Skin epidermis (tissue), 12 donors: ENCODE measurements at regions not wholly inside any gene's neighbourhood (a gene's known extent, or its start where the extent isn't known, plus 50 kb on each side); places are given as distances from the start of the nearest gene placed in this dataset.

Experiments
- H3K27ac ChIP-seq, 21 experiments: fragments of 200-600 bp; sonication (generic) in 11 of 21; one replicate each; pipeline ENCODE4 v1.5.0; 2020; ENCODE audit warnings: mild to moderate bottlenecking in 3 of 21, inconsistent platforms in 2 of 21, moderate library complexity in 2 of 21
- H3K4me3 ChIP-seq, 7 experiments: fragments of 200-600 bp; sonication (generic) in 2 of 7; one replicate each; pipeline ENCODE4 v1.5.0; 2020; ENCODE audit warnings: inconsistent platforms in 2 of 7, mild to moderate bottlenecking in 2 of 7, moderate library complexity in 1 of 7

DNA sequence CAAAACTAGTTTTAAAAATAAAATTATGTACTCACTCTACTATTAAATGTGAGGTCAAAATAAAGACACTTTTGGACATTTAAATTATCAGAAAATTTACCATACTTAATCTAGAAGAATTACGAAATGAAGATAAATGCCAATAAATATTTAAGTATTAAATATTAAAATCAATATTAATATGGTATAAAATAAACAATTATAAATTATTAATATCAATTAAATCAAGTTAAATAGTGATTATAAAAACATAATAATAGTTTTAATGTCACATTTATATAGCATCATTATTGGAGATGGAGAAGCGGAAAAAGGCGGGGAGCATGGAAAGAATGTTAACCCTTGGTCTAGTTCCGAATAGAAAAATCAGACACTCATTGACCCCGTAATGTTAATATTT, 224.3 kb upstream of the MDGA2 start:
- Histone ChIP-seq H3K27ac (no peak overlapping the region), H3K4me3 (no peak overlapping the region)

- Histone ChIP-seq H3K27ac (no peak overlapping the region), H3K4me3 (no peak overlapping the region)
Measured at GRCh38 chr14:47874350-47874749, 198.9 kb upstream of the MDGA2 start.

DNA sequence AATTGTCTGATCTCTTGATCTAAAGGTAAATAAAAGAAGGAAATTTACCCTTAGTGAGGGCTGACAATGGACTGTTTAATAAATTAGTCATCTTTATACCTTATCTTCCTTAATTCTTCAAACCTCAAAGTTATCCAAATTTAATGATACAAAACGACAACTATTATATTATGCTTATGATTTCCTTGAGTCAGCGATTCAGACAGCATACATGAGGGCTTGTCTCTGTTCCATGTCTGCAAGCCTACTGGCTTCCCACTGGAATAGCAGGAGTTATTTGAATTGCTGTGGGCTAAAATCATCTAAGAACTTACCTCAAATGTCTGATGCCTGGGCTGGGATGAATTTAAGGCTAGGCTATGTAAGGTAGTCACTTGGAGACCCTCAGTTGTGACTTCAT, 197.2 kb upstream of the MDGA2 start:
- H3K27ac ChIP-seq, result no peak overlapping the region
- H3K4me3 ChIP-seq, result no peak overlapping the region

DNA sequence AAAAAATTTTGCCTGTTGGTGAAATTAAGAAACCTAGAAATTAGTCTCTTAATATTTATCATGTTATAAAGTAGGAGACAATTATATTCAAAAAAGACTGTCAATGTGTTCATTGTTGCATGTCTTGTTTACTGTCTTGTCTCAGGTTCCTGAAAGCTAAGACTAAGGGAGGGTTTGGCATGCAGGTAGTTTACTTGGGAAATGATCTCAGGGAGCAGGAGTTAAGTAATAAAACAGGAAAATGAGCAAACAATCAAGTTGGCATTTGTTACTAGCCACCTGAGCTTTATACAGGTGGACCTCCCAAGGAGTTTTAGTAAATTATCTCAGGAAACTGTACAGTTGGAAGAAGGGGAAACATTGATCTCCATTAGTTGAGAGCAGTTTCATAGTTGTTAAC, 188.0 kb upstream of the MDGA2 start:
- Histone ChIP-seq H3K27ac (no peak overlapping the region), H3K4me3 (no peak overlapping the region)

DNA sequence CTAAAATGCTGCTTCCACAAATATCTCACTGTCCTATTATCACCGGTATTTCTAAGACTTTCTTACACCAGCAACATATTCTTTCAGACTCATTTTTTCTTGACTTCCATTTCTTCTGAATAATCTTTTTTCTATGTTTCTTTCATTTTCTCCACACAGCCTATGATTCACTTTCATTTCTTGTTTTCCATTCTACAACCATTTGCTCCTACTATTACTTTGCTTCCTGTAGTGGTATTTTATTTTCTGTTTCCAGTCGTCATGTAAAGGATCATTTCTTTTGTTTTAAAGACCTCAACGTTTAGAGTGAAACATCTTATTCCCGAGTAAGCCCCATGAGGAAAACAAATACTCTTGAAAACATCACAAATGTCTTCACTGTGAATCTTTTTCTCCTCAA, 182.2 kb upstream of the MDGA2 start:
- Histone ChIP-seq H3K27ac (no peak overlapping the region), H3K4me3 (no peak overlapping the region)

DNA sequence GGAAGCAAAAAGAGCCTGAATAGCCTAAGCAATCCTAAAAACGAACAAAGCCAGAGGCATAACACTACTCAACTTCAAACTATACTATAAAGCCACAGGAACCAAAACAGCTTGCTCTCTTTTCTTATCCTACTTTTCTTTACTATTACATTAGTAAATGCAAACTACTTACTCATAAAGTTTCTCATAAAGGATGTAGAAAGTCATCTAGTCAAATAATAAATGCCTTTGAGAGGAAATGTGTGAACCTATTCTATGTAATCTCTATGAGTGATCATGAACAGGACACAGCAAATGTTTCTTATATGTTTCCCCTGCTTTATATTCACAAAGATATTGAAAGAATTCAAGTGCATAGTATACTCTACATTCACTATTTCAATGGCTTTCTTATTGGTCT, 176.9 kb upstream of the MDGA2 start:
- Histone ChIP-seq H3K4me3 (no peak overlapping the region), H3K27ac (no peak overlapping the region)

- Histone ChIP-seq H3K27ac (no peak overlapping the region), H3K4me3 (no peak overlapping the region)
Measured at GRCh38 chr14:47846008-47846407, 170.6 kb upstream of the MDGA2 start.

DNA sequence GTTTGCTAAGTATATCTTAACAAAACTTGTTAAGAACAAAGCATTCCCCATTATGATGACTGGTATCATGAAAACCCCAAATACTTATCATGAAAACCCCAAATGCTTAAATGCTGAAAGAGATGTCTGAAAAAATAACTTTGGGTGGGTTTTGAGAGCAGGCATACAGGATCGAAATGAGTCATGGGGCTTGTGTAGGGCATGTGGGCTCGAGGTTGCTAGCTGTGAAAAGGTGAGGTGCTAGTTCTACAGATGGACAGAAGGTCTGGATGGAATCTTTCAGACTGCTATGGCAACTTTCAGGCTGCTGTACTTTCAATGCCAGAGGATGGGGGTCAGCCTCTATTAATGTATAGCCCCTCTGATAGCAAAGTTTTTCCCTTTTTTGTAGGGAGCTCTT, 167.8 kb upstream of the MDGA2 start:
- no peak overlapping the region for H3K4me3 ChIP-seq
- no peak overlapping the region for H3K27ac ChIP-seq

DNA sequence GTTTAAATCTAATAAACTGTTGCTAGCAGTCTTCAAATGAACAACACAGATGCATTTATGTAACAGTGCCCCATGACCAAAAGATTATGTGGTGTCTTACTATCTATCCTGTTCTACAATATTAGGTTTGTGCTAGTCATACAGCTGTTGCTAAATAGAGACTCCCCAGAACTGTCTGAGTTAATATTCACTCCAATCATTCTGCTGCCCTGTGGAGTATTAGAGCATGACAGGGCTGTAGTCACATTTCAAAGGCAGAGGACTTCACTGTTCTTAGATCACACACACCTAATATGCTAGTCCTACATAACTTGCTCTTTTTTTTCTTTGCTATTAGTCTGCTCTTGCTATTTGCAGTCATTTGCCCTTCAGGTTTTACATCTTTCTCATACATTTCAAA, 157.6 kb upstream of the MDGA2 start:
- Histone ChIP-seq H3K4me3 (no peak overlapping the region), H3K27ac (no peak overlapping the region)

DNA sequence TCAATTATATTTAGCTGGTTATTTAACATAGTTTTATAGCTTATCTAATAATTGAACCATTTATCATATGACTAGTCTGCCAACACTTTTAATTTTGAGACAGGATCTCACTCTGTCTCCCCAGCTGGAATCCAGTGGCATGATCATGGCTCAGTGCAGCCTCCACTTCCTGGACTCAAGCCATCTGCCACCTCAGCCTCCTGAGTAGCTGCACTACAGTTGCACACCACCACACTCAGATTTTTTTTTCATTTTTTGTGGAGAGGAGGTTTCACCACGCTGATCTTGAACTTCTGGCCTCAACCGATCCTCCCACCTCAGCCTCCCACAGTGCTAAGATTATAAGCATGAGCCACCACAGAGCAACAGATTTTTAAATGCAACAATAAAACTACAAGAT, 151.4 kb upstream of the MDGA2 start:
- Histone ChIP-seq H3K27ac (no peak overlapping the region), H3K4me3 (no peak overlapping the region)

DNA sequence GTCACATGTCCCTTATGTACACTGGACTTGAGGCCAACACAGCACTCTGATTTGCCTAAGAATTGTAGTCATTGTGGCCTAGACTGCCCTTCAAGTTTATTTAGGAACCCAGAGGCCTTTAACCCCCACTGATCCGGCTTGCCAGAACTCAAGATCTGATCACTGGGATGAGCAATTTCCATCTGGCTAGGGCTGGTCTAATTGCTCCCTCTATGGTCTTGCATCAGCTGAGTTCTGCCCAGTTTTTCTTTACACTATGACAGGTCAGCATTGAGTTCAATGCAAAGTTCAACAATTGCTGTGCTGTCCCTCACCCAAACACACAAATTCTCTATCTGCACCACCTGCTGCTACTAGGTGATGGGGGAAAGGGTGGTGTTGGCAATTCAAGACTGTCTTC, 146.9 kb upstream of the MDGA2 start:
- no peak overlapping the region for H3K27ac ChIP-seq
- H3K4me3 ChIP-seq, result no peak overlapping the region

DNA sequence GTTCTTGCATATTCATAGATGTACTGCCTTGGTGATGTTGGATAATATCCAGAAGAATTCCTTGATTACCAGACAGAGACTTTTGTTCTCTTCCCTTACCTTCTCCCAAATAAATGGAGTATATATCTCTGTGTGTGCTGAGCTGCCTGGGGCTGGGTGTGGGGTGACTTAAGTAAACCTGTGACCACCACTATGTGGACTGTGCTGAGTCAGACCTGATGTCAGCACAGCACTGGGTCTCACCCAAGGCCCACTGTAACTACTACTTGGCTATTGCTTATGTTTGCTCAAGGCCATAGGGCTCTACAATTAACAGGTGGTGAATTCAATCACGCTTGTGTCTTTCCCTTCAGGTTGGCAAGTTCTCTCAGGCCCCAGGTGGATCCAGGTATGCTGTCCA, 145.7 kb upstream of the MDGA2 start:
- Histone ChIP-seq H3K4me3 (no peak overlapping the region), H3K27ac (no peak overlapping the region)

DNA sequence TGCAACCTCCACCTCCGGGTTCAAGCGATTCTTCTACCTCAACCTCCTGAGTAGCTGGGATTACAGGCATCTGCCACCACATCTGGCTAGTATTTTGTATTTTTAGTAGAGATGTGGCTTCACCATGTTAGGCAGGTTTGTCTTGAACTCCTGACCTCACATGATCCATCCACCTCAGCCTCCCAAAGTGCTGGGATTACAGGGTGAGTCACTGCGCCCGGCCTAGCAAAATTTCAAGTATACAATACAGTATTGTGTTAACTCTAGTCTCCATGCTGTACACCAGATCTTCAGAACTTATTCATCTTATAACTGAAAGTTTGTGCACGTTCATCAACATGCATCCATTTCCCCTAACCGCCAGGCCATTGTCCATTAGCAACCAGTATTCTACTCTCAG, 115.1 kb upstream of the MDGA2 start:
- H3K27ac ChIP-seq, result no peak overlapping the region
- no peak overlapping the region for H3K4me3 ChIP-seq

GRCh38 chr14:47785058-47785457, 109.7 kb upstream of the MDGA2 start:
- Histone ChIP-seq H3K4me3 (no peak overlapping the region), H3K27ac (no peak overlapping the region)

DNA sequence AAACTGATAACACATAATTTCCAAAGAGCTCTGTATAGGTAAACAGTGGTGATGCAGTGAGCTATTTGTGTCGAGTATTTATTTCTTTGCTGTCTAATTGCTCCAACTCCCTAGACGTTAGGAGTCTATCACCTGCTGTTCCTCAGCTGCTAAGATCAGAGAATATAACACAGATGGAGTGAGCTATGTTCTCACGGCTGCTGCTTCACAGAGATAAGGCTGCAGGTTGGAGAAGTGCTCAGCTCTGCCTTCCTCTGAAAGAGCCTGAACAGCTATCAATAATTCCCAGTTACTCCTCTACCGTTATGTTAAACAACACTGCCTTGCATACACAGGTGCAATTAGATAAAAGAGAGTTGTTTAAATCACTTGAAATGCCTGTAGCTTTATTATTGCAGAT, 103.2 kb upstream of the MDGA2 start:
- Histone ChIP-seq H3K4me3 (no peak overlapping the region), H3K27ac (no peak overlapping the region)

DNA sequence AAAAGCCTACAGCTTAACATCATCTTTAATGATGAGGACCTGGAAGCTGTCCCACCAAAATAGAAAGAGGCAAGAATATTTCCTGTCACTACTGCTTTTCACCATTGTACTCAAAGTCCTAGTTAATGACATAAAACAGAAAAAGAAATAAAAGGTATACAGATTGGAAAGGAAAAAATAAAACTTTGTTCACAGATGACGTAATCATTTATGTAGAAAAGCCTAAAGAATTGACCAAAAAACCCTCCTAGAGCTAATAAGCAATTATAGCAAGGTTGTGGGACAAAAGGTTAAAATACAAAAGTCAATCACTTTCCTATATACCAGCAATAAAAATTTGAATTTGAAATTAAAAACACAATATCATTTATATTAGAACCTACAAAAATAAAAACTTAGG, 97.2 kb upstream of the MDGA2 start:
- no peak overlapping the region for H3K27ac ChIP-seq
- H3K4me3 ChIP-seq, result no peak overlapping the region

DNA sequence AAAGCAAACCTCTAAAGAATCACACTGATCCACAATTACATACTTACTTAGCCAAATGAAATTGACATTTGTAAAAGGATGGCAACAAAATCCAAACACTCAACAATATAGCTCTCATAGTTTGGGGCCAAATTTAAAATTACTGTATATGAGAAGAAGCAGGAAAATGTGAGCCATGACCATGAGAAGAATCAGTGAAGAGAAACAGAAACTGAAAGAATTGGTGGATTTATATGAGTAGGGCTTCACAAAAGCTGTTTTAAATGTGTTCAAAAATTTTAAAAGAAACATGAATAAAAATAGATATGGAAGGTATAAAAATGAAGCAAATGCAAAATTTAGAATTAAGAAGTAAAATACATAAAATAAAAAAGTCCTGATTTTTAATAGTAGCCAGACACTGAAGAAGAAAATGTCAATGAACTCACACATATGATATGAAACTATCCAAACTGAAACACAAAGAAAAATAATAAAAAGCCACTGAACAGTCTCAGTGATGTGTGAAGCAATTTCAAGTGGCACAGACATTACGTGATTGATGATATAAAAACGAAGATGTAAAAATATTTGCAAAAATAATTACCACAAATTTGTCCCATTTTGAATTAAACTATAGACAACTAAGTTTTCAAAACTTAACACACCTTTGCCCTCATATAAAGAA, 87.9 kb upstream of the MDGA2 start:
- H3K4me3 ChIP-seq, result no peak overlapping the region
- no peak overlapping the region for H3K27ac ChIP-seq

- no peak overlapping the region for H3K4me3 ChIP-seq
- H3K27ac ChIP-seq, result no peak overlapping the region
Measured at GRCh38 chr14:47746986-47747385, 71.6 kb upstream of the MDGA2 start.

- no peak overlapping the region for H3K27ac ChIP-seq
Measured at GRCh38 chr14:47744155-47744554, 68.8 kb upstream of the MDGA2 start.

DNA sequence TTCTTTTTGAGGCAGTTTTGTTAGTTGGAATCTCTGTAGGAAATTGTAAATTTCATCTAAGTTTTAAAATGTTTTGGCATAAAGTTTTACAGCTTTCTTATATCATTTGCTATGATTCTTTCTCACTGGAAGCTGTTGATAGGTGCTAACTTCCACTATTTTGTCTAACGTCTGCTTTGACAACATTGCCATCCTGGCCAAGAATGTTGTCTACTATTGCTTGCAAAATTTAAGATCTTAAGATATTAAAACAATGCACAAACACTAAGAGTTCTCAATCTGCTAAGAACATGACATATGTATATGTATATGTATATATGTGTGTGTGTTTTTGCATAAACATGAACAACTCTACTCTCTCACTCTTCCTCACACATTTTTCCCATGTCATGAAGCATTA, 64.1 kb upstream of the MDGA2 start:
- H3K27ac ChIP-seq, result no peak overlapping the region
- H3K4me3 ChIP-seq, result no peak overlapping the region

More at GRCh38 chr14:47744155-47744554, 68.8 kb upstream of the MDGA2 start:
- no peak overlapping the region for H3K4me3 ChIP-seq

DNA sequence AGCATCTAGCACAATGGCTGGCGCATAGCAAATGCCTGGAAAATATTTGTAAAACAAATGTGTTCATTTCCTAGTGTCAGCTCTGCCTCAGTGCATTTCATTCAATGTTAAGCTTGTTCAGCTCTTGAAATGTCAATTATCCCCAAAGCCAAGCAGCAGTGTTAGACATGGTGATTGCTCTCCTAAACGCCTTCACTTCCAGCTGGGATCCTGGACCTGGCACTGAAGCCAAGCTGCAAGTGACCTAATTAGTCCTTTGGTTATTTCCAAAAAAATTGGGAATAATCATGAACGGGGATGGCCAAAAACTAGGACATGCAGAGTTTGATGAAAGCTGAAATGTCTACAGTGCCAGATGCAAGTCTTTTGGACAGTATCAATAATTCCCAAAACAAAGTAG, 54.9 kb upstream of the MDGA2 start:
- no peak overlapping the region for H3K4me3 ChIP-seq
- no peak overlapping the region for H3K27ac ChIP-seq
